ENCODE measurements at regions not wholly inside any gene's neighbourhood (a gene's known extent, or its start where the extent isn't known, plus 50 kb on each side); places are given as distances from the start of the nearest gene placed in this dataset.

DNA sequence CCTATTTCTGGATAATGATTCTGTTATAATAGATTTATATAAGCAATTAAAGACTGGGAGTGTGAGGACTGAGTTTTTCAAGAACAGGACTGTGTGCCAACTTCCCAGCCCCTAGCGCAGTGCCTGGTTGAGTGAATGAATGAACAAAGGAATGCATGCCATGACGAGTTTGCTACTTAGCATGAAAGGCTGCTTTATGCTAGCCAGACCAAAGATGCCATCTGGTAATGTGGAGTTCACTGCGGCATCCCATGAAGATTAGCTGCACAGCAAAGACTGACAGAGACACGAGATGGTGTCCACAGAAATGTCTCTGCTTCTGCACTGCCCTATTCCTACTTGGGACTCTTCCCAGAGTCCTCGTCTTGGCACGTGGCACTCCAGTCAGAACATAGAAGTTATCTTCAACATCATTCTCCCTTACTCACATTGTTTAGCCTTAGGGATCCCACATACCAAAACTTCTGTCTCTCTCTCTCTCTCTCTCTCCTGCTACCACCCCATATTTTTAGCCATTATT lies 283.9 kb upstream of the CTNNB1 start:
- H3K4me3 ChIP-seq (ENCODE audit: low read length) = no peak overlapping the region
- TF ChIP-seq, protein P1, sequence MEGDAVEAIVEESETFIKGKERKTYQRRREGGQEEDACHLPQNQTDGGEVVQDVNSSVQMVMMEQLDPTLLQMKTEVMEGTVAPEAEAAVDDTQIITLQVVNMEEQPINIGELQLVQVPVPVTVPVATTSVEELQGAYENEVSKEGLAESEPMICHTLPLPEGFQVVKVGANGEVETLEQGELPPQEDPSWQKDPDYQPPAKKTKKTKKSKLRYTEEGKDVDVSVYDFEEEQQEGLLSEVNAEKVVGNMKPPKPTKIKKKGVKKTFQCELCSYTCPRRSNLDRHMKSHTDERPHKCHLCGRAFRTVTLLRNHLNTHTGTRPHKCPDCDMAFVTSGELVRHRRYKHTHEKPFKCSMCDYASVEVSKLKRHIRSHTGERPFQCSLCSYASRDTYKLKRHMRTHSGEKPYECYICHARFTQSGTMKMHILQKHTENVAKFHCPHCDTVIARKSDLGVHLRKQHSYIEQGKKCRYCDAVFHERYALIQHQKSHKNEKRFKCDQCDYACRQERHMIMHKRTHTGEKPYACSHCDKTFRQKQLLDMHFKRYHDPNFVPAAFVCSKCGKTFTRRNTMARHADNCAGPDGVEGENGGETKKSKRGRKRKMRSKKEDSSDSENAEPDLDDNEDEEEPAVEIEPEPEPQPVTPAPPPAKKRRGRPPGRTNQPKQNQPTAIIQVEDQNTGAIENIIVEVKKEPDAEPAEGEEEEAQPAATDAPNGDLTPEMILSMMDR (conservative IDR thresholded peaks at IDR 0.05; ENCODE audit: low read length) = no peak
- peak; percentile 2 for DNase-seq (ENCODE audit: low read depth)

DNA sequence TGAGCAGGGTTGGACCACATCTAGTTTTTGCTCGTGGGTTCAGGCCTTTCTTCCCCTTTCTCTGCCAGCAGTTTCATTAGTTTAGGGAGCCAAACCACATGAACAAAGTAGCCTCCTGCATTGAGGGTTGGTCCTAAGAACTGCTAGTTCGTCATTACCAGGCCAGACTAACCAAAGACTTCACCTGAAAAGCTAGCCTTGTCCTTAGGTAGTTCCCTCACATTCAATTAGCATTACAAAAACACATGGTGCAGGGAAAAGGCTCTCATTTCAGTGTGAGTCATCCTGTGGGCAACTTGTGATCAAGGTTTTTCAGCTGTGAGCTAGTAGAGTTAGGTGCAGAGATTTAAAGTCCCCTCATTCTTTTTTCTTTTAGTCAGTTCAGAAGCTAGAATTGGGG lies 279.3 kb upstream of the CTNNB1 start:
- peak; percentile 4 for DNase-seq (ENCODE audit: low read depth)
- TF ChIP-seq, protein P1 (conservative IDR thresholded peaks at IDR 0.05; ENCODE audit: low read length) = no peak
- H3K4me3 ChIP-seq (ENCODE audit: low read length) = no peak overlapping the region

DNA sequence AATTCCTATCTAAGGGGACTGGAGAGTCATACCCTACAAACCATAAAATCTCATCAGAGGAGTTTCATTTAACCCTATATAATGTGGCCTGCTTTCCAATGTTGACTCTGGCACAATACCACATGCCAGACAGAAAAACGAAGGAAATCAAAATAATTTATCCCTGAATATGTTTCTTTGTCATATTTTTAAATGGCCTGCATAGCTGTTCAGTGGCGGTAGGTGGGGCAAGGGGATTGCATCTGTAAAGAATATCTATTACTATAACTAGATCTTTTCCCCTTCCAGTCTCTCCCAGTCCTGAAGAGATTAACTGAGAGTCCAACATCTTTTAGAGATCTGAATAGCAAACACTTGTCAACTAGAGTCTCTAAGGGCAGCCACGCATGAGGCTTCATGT lies 278.1 kb upstream of the CTNNB1 start:
- no peak for DNase-seq (ENCODE audit: low read depth)
- TF ChIP-seq, protein P1 (conservative IDR thresholded peaks at IDR 0.05; ENCODE audit: low read length) = no peak
- no peak overlapping the region for H3K4me3 ChIP-seq (ENCODE audit: low read length)

DNA sequence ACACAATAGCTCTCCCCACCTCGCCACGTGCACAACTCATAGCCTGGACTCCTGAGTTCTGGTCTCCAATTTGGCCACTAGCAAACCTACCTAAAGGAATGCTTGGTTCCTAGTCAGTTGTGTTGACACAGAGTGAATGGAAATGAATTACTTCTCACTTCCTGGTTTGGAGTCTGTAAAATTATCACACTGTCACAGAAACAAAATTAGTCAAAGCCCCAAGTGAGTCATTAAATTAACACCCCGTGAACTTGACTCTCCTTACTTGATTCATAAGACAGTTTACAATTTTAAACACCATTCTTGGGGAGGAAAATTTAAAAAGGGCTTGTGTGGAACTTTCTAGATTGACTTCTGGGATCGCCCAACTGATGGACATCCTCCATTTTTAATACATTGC lies 276.2 kb upstream of the CTNNB1 start:
- TF ChIP-seq, protein P1 (conservative IDR thresholded peaks at IDR 0.05; ENCODE audit: low read length) = no peak
- no peak overlapping the region for H3K4me3 ChIP-seq (ENCODE audit: low read length)
- DNase-seq (ENCODE audit: low read depth) = no peak

DNA sequence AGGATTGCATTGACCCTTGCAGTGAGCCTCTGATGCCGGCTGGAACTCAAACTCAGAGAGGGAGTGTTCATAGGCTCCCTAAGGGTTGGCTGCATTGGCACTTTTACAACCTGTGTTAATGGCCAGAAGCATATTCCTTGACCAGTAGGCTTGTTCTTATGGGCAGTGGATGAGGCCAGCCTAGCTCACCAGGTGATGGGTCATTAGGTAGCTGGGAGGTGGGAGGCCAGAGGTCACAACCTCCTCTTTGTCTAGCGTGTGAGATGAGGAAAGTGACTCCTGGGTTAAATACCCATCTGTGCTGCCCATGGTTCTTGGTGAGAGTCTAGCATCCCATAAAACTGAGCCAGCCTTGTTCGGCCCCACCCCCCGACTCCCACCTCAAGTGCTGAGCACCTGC lies 275.7 kb upstream of the CTNNB1 start:
- DNase-seq (ENCODE audit: low read depth) = no peak
- no peak overlapping the region for H3K4me3 ChIP-seq (ENCODE audit: low read length)
- TF ChIP-seq, protein P1 (conservative IDR thresholded peaks at IDR 0.05; ENCODE audit: low read length) = no peak

DNA sequence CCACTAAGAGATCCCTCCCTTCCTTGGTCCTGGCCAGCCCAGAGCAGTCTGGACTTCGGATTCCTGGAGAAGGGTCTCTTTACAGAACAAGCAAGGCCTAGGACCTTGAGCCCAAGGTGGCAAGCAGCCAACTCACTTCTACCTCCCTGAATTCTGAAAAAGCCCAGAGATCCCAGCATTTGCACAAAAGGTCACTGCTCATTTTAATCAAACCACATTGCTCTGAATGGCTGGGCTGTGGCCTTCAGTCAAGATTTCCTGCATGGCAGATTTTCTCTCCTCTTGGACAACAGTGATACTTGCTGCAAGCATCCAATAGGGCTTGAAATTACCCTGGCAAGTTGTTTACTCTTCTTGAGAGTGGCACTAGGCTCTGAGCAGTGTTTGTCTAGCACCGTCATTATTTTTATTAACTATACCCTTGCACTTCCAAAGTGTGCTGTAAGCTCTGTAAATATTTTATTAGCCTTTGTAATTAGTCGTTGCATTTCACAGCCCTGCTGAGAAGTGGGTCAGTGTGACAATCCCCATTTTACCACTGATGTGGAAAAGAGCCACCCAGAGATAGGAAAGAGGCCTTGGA lies 274.7 kb upstream of the CTNNB1 start:
- no peak overlapping the region for H3K4me3 ChIP-seq (ENCODE audit: low read length)
- TF ChIP-seq, protein P1 (conservative IDR thresholded peaks at IDR 0.05; ENCODE audit: low read length) = no peak
- no peak for DNase-seq (ENCODE audit: low read depth)

DNA sequence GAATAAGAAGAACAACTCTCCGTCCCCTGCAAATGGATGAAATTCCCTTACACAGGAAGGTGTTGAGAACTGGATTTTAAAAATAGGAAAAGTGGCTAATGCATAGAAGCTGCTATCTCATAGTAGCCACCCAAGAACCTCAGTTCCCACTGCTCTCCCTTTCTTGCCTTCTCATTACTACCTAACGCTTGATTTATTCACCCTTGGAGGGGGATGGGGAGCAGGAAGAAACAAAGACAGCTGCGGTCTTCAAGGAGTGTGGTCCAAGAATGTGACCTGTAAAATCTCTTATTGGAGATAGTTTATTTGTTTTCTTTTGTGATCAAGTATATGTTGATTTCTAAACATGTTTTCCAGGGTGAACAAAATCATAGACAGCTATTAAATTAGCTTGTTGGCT lies 274.1 kb upstream of the CTNNB1 start:
- TF ChIP-seq, protein P1 (conservative IDR thresholded peaks at IDR 0.05; ENCODE audit: low read length) = no peak
- DNase-seq (ENCODE audit: low read depth) = no peak
- H3K4me3 ChIP-seq (ENCODE audit: low read length) = no peak overlapping the region

Data from AG10803 (cell line).